Panc1 (cell line): ENCODE measurements at regions not wholly inside any gene's neighbourhood (a gene's known extent, or its start where the extent isn't known, plus 50 kb on each side); places are given as distances from the start of the nearest gene placed in this dataset.

Source experiments
- CTCF ChIP-seq: fragments of 450-650 bp; IDR thresholded peaks from 2 replicates; pipeline ENCODE4 v1.5.1; 2017; ENCODE audit warnings: mild to moderate bottlenecking
- POLR2AphosphoS5 ChIP-seq: IDR thresholded peaks from 2 replicates; pipeline ENCODE4 v1.6.1; 2012; ENCODE audit warnings: mild to moderate bottlenecking, low read depth, low read length, moderate library complexity

- TF ChIP-seq CTCF = no peak
- TF ChIP-seq POLR2AphosphoS5 = no peak
These were observed 221.2 kb downstream of the LIG4 start for GRCh38 chr13:107994137-107994536.
